ENCODE measurements at regions not wholly inside any gene's neighbourhood (a gene's known extent, or its start where the extent isn't known, plus 50 kb on each side); places are given as distances from the start of the nearest gene placed in this dataset.

DNA sequence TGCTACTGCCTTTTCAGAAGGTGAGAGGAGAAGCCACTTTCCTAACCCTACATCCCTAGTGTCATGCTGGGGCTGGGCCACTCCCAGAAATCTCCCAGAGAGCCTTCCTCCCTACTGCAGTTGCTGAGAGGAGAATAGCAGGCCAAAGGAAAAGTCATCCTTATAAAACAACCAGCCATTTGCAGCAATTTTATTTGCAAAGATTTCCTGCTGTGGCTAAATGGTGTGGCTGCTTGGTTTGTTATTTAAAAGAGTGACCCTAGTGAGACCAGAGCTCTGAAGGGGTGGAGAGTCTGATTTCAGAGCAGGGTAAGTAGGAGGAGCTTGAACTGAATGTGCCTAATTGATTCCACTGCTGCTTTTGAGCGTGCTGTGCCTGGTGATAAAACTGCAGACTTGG lies 232.0 kb downstream of the GRIN2B start:
- Histone ChIP-seq H3K4me2 (ENCODE audit: low read length) (no peak overlapping the region), H3K4me1 (ENCODE audit: control insufficient read depth, insufficient read depth, low read length) (no peaks in the 10 kb centered on the region), H3K36me3 (ENCODE audit: insufficient read depth, low read length) (no peaks in the 10 kb centered on the region), H3K27me3 (ENCODE audit: control insufficient read depth, insufficient read depth, low read length) (peaks cover 6% of the 10 kb centered on the region), H3K4me3 (ENCODE audit: low read length) (no peak overlapping the region), H3K9me3 (replicated peaks; ENCODE audit: low read length) (no peaks in the 10 kb centered on the region), H3K9ac (ENCODE audit: low read depth, low read length) (no peak overlapping the region)

- no peak overlapping the region for H3K9ac ChIP-seq (ENCODE audit: low read depth, low read length)
Observed at GRCh38 chr12:13745111-13745860, 236.1 kb downstream of the GRIN2B start.

DNA sequence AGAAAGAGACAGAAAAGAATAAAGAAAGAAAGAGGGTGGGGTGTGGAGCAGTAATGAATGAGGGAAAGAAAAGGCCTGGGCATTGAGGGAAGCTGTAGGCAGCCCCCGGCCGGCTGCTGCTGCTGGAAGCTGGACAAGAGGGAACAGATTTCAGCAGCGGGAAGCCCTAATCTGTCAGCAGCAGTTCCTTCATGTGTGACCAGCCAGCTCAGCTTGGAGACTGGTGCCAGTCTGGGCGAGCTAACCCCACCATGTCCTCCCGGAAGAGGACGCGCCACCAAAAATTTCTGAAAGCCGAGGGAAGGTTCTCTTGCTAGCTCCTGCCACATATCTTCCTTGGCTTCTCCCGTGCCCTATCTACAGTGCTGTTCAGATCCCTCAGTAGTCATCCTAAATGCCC lies 236.8 kb downstream of the GRIN2B start:
- H3K36me3 ChIP-seq (ENCODE audit: insufficient read depth, low read length) = no peaks in the 10 kb centered on the region
- no peak overlapping the region for H3K9ac ChIP-seq (ENCODE audit: low read depth, low read length)
- H3K4me1 ChIP-seq (ENCODE audit: control insufficient read depth, insufficient read depth, low read length) = no peaks in the 10 kb centered on the region
- no peak overlapping the region for H3K4me3 ChIP-seq (ENCODE audit: low read length)
- H3K9me3 ChIP-seq (replicated peaks; ENCODE audit: low read length) = no peaks in the 10 kb centered on the region
- H3K27me3 ChIP-seq (ENCODE audit: control insufficient read depth, insufficient read depth, low read length) = peaks cover 8% of the 10 kb centered on the region
- H3K4me2 ChIP-seq (ENCODE audit: low read length) = no peak overlapping the region

More at GRCh38 chr12:13745111-13745860, 236.1 kb downstream of the GRIN2B start:
- H3K4me1 ChIP-seq (ENCODE audit: control insufficient read depth, insufficient read depth, low read length) = no peaks in the 10 kb centered on the region
- no peaks in the 10 kb centered on the region for H3K36me3 ChIP-seq (ENCODE audit: insufficient read depth, low read length)
- H3K9me3 ChIP-seq (replicated peaks; ENCODE audit: low read length) = no peaks in the 10 kb centered on the region
- peaks cover 8% of the 10 kb centered on the region for H3K27me3 ChIP-seq (ENCODE audit: control insufficient read depth, insufficient read depth, low read length)
- no peak overlapping the region for H3K4me3 ChIP-seq (ENCODE audit: low read length)
- H3K4me2 ChIP-seq (ENCODE audit: low read length) = no peak overlapping the region

- Histone ChIP-seq H3K9ac (ENCODE audit: low read depth, low read length) (no peak overlapping the region), H3K9me3 (replicated peaks; ENCODE audit: low read length) (no peaks in the 10 kb centered on the region), H3K4me2 (ENCODE audit: low read length) (no peak overlapping the region), H3K27me3 (ENCODE audit: control insufficient read depth, insufficient read depth, low read length) (peaks cover 8% of the 10 kb centered on the region), H3K4me3 (ENCODE audit: low read length) (no peak overlapping the region), H3K4me1 (ENCODE audit: control insufficient read depth, insufficient read depth, low read length) (no peaks in the 10 kb centered on the region), H3K36me3 (ENCODE audit: insufficient read depth, low read length) (no peaks in the 10 kb centered on the region)
Observed at GRCh38 chr12:13740149-13740545, 241.3 kb downstream of the GRIN2B start.

- H3K4me2 ChIP-seq (ENCODE audit: low read length) = no peak overlapping the region
- no peak overlapping the region for H3K9ac ChIP-seq (ENCODE audit: low read depth, low read length)
- no peaks in the 10 kb centered on the region for H3K4me1 ChIP-seq (ENCODE audit: control insufficient read depth, insufficient read depth, low read length)
- H3K9me3 ChIP-seq (replicated peaks; ENCODE audit: low read length) = no peaks in the 10 kb centered on the region
- no peaks in the 10 kb centered on the region for H3K36me3 ChIP-seq (ENCODE audit: insufficient read depth, low read length)
- H3K4me3 ChIP-seq (ENCODE audit: low read length) = no peak overlapping the region
- no peaks in the 10 kb centered on the region for H3K27me3 ChIP-seq (ENCODE audit: control insufficient read depth, insufficient read depth, low read length)
Observed at GRCh38 chr12:13735734-13736133, 245.7 kb downstream of the GRIN2B start.

GRCh38 chr12:13734584-13735152 lies 246.7 kb downstream of the GRIN2B start:
- no peaks in the 10 kb centered on the region for H3K9me3 ChIP-seq (replicated peaks; ENCODE audit: low read length)
- no peak overlapping the region for H3K4me3 ChIP-seq (ENCODE audit: low read length)
- H3K36me3 ChIP-seq (ENCODE audit: insufficient read depth, low read length) = no peaks in the 10 kb centered on the region
- no peaks in the 10 kb centered on the region for H3K4me1 ChIP-seq (ENCODE audit: control insufficient read depth, insufficient read depth, low read length)
- H3K9ac ChIP-seq (ENCODE audit: low read depth, low read length) = no peak overlapping the region
- no peak overlapping the region for H3K4me2 ChIP-seq (ENCODE audit: low read length)
- no peaks in the 10 kb centered on the region for H3K27me3 ChIP-seq (ENCODE audit: control insufficient read depth, insufficient read depth, low read length)

DNA sequence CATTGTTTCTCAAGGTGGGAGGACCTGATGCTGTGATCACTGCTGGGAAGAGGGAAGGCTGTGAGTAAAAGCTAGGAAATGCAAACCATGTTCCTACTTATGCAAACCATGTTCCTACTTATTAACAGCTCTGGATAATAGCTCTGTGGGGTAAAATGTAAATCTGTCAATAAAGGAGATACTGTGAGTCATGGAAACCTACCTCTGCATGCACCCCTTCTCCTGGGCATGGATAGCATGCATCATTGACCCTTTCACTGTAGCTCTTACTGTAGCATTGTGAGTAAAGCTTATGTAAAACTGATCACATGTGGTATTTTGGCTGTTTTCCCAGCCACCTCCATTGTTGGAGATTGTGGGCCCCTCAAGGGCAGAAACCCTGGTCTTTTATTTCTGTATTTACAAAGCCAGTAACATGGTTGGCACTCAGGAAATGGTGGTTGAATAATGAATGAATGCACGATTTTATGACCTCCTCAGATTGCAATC lies 253.7 kb downstream of the GRIN2B start:
- Histone ChIP-seq H3K27me3 (ENCODE audit: control insufficient read depth, insufficient read depth, low read length) (no peaks in the 10 kb centered on the region), H3K9ac (ENCODE audit: low read depth, low read length) (no peak overlapping the region), H3K9me3 (replicated peaks; ENCODE audit: low read length) (no peaks in the 10 kb centered on the region), H3K4me2 (ENCODE audit: low read length) (no peak overlapping the region), H3K36me3 (ENCODE audit: insufficient read depth, low read length) (no peaks in the 10 kb centered on the region), H3K4me1 (ENCODE audit: control insufficient read depth, insufficient read depth, low read length) (no peaks in the 10 kb centered on the region), H3K4me3 (ENCODE audit: low read length) (no peak overlapping the region)

GRCh38 chr12:13725049-13725448 lies 256.4 kb downstream of the GRIN2B start:
- Histone ChIP-seq H3K36me3 (ENCODE audit: insufficient read depth, low read length) (no peaks in the 10 kb centered on the region), H3K27me3 (ENCODE audit: control insufficient read depth, insufficient read depth, low read length) (no peaks in the 10 kb centered on the region), H3K4me2 (ENCODE audit: low read length) (no peak overlapping the region), H3K9me3 (replicated peaks; ENCODE audit: low read length) (no peaks in the 10 kb centered on the region), H3K4me3 (ENCODE audit: low read length) (no peak overlapping the region), H3K9ac (ENCODE audit: low read depth, low read length) (no peak overlapping the region), H3K4me1 (ENCODE audit: control insufficient read depth, insufficient read depth, low read length) (no peaks in the 10 kb centered on the region)

DNA sequence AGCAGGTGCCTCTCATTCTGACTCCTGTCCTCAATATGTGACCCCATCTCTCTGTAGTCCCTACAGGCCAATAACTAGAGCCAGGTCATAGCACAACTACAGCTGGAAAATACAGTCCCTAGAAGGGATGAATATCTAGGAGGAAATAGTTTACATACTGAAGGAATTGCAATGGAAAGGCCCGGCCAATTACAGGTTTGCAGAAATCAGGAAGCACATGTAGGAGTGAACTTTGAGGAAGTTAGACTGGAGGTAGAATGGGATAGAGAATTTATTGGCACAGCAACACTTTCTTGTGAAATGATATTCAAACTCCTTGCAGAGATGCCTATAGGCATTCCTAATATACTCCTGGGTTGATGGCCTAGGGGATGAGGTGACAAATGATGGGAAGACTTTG lies 257.3 kb downstream of the GRIN2B start:
- no peaks in the 10 kb centered on the region for H3K36me3 ChIP-seq (ENCODE audit: insufficient read depth, low read length)
- H3K9ac ChIP-seq (ENCODE audit: low read depth, low read length) = no peak overlapping the region
- no peaks in the 10 kb centered on the region for H3K27me3 ChIP-seq (ENCODE audit: control insufficient read depth, insufficient read depth, low read length)

GRCh38 chr12:13719986-13720385 lies 261.4 kb downstream of the GRIN2B start:
- Histone ChIP-seq H3K4me3 (ENCODE audit: low read length) (no peak overlapping the region), H3K4me2 (ENCODE audit: low read length) (no peak overlapping the region), H3K27me3 (ENCODE audit: control insufficient read depth, insufficient read depth, low read length) (no peaks in the 10 kb centered on the region), H3K9ac (ENCODE audit: low read depth, low read length) (no peak overlapping the region), H3K4me1 (ENCODE audit: control insufficient read depth, insufficient read depth, low read length) (no peaks in the 10 kb centered on the region), H3K9me3 (replicated peaks; ENCODE audit: low read length) (no peaks in the 10 kb centered on the region), H3K36me3 (ENCODE audit: insufficient read depth, low read length) (no peaks in the 10 kb centered on the region)

More for the DNA sequence above, 257.3 kb downstream of the GRIN2B start:
- no peaks in the 10 kb centered on the region for H3K9me3 ChIP-seq (replicated peaks; ENCODE audit: low read length)
- H3K4me2 ChIP-seq (ENCODE audit: low read length) = no peak overlapping the region
- H3K4me3 ChIP-seq (ENCODE audit: low read length) = no peak overlapping the region
- no peaks in the 10 kb centered on the region for H3K4me1 ChIP-seq (ENCODE audit: control insufficient read depth, insufficient read depth, low read length)

DNA sequence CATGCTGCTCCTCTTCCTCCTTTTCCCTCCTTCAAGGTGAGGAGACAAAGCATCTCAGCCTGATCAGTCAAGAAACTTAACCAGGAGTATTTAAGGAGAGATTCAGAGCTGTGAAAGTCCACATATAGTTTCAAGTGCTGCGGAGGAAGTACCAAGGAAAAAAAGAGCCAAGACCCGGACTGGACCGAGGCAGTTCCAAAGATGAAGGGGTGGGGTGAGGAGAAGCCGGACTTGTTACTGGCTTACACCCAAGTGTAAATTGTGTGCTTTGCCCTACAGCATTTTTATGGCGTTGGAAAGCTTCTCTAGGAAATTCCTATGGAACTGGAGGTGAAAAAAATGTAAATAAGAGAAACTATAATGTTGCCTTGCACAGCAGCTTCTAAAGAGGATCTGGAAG lies 263.1 kb downstream of the GRIN2B start:
- H3K27me3 ChIP-seq (ENCODE audit: control insufficient read depth, insufficient read depth, low read length) = no peaks in the 10 kb centered on the region

DNA sequence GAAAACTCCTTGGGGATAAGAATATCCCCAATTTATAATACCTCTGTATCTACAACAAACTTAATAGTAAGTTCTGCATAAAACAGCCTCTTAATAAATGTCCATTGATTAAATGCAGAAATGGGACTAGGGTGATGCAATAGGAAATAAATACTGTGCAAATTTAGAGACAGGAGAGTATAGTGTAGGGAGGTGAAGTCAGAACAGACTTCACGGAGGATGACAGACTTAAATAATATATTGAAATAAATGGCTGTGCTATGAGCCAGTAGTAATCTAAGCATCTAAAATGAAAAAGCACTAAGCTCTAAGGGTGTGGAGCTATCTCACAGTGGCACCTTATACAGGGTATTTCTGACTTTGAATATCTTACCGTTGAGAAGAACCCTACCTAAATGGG lies 265.3 kb downstream of the GRIN2B start:
- Histone ChIP-seq H3K4me2 (ENCODE audit: low read length) (no peak overlapping the region), H3K4me3 (ENCODE audit: low read length) (no peak overlapping the region), H3K9me3 (replicated peaks; ENCODE audit: low read length) (no peaks in the 10 kb centered on the region), H3K36me3 (ENCODE audit: insufficient read depth, low read length) (no peaks in the 10 kb centered on the region), H3K4me1 (ENCODE audit: control insufficient read depth, insufficient read depth, low read length) (no peaks in the 10 kb centered on the region), H3K9ac (ENCODE audit: low read depth, low read length) (no peak overlapping the region), H3K27me3 (ENCODE audit: control insufficient read depth, insufficient read depth, low read length) (no peaks in the 10 kb centered on the region)

More for the DNA sequence above, 263.1 kb downstream of the GRIN2B start:
- Histone ChIP-seq H3K4me1 (ENCODE audit: control insufficient read depth, insufficient read depth, low read length) (no peaks in the 10 kb centered on the region), H3K9me3 (replicated peaks; ENCODE audit: low read length) (no peaks in the 10 kb centered on the region), H3K4me3 (ENCODE audit: low read length) (no peak overlapping the region), H3K9ac (ENCODE audit: low read depth, low read length) (no peak overlapping the region), H3K36me3 (ENCODE audit: insufficient read depth, low read length) (no peaks in the 10 kb centered on the region), H3K4me2 (ENCODE audit: low read length) (no peak overlapping the region)
